GM12864 (cell line): ENCODE measurements at regions not wholly inside any gene's neighbourhood (a gene's known extent, or its start where the extent isn't known, plus 50 kb on each side); places are given as distances from the start of the nearest gene placed in this dataset.

Experiments
- DNase-seq: peaks from one replicate; pipeline ENCODE4 v3.0.0-alpha.2; 2011; ENCODE audit warnings: low read depth
- H3K4me3 ChIP-seq: 2 replicates; pipeline ENCODE4 v1.5.1; 2011; ENCODE audit warnings: mild to moderate bottlenecking, low read depth, low read length, control low read depth
- TF ChIP-seq, protein P1 (sequence below): IDR thresholded peaks from 2 replicates; pipeline ENCODE4 v1.5.1; 2011; ENCODE audit warnings: low read depth, mild to moderate bottlenecking, moderate library complexity, low read length, control low read depth, inconsistent platforms; ENCODE audit errors: missing control alignments

- no peak for DNase-seq
- TF ChIP-seq, protein P1, sequence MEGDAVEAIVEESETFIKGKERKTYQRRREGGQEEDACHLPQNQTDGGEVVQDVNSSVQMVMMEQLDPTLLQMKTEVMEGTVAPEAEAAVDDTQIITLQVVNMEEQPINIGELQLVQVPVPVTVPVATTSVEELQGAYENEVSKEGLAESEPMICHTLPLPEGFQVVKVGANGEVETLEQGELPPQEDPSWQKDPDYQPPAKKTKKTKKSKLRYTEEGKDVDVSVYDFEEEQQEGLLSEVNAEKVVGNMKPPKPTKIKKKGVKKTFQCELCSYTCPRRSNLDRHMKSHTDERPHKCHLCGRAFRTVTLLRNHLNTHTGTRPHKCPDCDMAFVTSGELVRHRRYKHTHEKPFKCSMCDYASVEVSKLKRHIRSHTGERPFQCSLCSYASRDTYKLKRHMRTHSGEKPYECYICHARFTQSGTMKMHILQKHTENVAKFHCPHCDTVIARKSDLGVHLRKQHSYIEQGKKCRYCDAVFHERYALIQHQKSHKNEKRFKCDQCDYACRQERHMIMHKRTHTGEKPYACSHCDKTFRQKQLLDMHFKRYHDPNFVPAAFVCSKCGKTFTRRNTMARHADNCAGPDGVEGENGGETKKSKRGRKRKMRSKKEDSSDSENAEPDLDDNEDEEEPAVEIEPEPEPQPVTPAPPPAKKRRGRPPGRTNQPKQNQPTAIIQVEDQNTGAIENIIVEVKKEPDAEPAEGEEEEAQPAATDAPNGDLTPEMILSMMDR, result no peak
- H3K4me3 ChIP-seq, result no peak overlapping the region
Measured at GRCh38 chr11:33617672-33618350, 82.8 kb downstream of the C11orf91 start.

- DNase-seq, result no peak
- H3K4me3 ChIP-seq, result no peak overlapping the region
- TF ChIP-seq, protein P1, result no peak
Measured at GRCh38 chr11:33616552-33616951, 84.1 kb downstream of the C11orf91 start.

- H3K4me3 ChIP-seq, result no peak overlapping the region
- TF ChIP-seq, protein P1, result no peak
- no peak for DNase-seq
Measured at GRCh38 chr11:33615751-33616150, 84.9 kb downstream of the C11orf91 start.

- H3K4me3 ChIP-seq, result no peak overlapping the region
- TF ChIP-seq, protein P1, result no peak
- no peak for DNase-seq
Measured at GRCh38 chr11:33613404-33613803, 87.2 kb downstream of the C11orf91 start.

DNA sequence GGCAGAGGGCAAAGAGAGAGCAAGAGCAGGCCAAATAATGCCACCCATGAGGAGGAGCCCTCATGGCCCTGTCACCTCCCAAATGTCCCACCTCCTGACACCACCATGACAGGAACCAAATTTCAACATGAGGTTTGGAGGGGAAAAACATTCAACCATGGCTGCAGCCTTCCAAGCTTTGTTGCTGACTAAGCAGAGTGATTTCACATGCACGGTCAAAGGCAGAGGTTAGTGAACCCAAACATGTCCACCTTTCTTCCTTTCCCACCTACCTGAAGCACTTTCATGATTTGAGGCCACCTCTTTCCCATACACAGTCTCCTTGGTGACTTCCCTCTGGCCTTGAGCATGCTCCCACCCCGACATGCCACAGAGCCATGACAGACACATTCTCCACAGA lies 89.7 kb downstream of the C11orf91 start:
- TF ChIP-seq, protein P1, result no peak
- no peak overlapping the region for H3K4me3 ChIP-seq
- no peak for DNase-seq

DNA sequence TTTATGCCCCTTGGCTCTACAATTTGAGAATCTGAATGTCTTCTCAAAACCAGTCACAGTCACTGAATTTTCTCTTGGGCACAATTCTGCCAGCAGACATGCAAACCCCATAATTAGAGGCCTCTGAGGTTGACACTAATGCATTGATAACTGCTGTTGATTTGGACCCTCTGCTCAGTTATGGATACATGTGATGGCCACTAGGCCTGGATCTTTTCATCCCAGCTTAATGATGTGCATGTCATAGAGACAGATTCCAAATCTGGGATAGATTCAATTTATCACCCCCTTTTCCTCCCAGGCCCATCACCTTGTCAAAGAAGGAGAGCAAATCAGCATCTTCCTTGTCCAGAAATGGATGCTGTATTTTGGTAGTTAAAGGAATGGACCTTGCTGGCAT lies 92.2 kb downstream of the C11orf91 start:
- no peak for DNase-seq
- TF ChIP-seq, protein P1, result no peak
- H3K4me3 ChIP-seq, result no peak overlapping the region

GRCh38 chr11:33606762-33607161 lies 93.9 kb downstream of the C11orf91 start:
- H3K4me3 ChIP-seq, result no peak overlapping the region
- no peak for DNase-seq
- TF ChIP-seq, protein P1, result no peak
